ENCODE measurements at regions not wholly inside any gene's neighbourhood (a gene's known extent, or its start where the extent isn't known, plus 50 kb on each side); places are given as distances from the start of the nearest gene placed in this dataset.
"Not testable (repeated sequence)": the region's sequence is repeated elsewhere in the genome, so short reads cannot be mapped to it uniquely, and the experiment has no call there.

DNA sequence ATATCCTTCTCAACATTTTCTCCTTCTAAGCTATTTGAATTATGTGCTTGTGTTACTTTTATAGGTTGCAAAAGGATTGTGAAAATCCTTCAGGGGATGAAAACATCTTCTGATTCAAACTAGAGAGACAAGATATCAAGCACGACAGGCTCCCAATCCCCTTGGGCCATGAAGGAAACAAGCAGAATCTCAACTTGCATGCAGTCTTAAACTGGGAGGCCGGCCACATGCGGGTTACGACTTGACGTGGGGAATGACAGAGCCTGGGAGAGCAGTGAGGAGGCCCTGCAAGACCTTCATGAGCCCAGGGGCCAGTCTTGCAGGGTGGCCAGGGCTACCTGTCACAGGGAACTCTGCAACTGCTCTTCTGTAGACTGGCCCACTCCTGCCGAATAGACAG is 94.4 kb downstream of the SCN11A start:
- TF ChIP-seq, protein P1, sequence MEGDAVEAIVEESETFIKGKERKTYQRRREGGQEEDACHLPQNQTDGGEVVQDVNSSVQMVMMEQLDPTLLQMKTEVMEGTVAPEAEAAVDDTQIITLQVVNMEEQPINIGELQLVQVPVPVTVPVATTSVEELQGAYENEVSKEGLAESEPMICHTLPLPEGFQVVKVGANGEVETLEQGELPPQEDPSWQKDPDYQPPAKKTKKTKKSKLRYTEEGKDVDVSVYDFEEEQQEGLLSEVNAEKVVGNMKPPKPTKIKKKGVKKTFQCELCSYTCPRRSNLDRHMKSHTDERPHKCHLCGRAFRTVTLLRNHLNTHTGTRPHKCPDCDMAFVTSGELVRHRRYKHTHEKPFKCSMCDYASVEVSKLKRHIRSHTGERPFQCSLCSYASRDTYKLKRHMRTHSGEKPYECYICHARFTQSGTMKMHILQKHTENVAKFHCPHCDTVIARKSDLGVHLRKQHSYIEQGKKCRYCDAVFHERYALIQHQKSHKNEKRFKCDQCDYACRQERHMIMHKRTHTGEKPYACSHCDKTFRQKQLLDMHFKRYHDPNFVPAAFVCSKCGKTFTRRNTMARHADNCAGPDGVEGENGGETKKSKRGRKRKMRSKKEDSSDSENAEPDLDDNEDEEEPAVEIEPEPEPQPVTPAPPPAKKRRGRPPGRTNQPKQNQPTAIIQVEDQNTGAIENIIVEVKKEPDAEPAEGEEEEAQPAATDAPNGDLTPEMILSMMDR (IDR thresholded peaks at IDR 0.05; ENCODE audit: low read depth, low read length) = no peak
- no peak overlapping the region for H3K27ac ChIP-seq
- no peak overlapping the region for H3K4me3 ChIP-seq (ENCODE audit: low read depth, low read length)
- H3K27me3 ChIP-seq (ENCODE audit: insufficient read depth, low read depth, severe bottlenecking) = no peaks in the 10 kb centered on the region
- no peak for DNase-seq
- no peaks in the 10 kb centered on the region for H3K36me3 ChIP-seq
- no peaks in the 10 kb centered on the region for H3K9me3 ChIP-seq (ENCODE audit: severe bottlenecking)

DNA sequence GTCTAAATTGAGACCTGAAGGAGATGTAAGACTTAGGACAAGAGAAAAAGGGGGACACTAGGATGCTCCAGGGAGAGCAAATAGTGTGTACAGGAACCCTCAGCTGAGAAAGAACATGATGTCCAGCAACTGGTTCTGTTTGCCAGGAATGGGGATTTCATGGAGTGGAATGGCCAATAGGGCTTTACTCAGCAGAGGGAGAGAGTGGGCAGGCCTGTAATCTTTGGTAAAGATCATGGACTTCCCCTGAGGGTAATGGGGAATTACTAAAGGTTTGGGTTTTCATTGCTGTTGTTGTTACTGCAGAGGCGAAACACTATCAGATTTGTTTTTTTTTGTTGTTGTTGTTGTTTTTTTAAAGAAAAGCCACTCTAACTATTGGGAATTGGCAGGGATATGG is 99.0 kb downstream of the SCN11A start:
- TF ChIP-seq, protein P1 (IDR thresholded peaks at IDR 0.05; ENCODE audit: low read depth, low read length) = no peak
- H3K9me3 ChIP-seq (ENCODE audit: severe bottlenecking) = no peaks in the 10 kb centered on the region
- no peak overlapping the region for H3K4me3 ChIP-seq (ENCODE audit: low read depth, low read length)
- peaks cover 14% of the 10 kb centered on the region for H3K27me3 ChIP-seq (ENCODE audit: insufficient read depth, low read depth, severe bottlenecking)
- H3K27ac ChIP-seq = no peak overlapping the region
- H3K36me3 ChIP-seq = no peaks in the 10 kb centered on the region
- DNase-seq = no peak

DNA sequence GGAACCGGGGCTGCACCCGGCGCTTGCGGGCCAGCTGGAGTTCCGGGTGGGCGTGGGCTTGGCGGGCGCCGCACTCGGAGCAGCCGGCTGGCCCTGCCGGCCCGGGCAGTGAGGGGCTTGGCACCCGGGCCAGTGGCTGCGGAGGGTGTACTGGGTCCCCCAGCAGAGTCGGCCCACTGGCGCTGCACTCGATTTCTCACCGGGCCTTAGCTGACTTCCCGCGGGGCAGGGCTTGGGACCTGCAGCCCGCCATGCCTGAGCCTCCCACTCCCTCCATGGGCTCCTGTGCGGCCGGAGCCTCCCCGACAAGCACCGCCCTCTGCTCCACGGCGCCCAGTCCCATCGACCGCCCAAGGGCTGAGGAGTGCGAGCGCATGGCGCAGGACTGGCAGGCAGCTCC is 100.6 kb downstream of the SCN11A start:
- H3K27me3 ChIP-seq (ENCODE audit: insufficient read depth, low read depth, severe bottlenecking) = peaks cover 16% of the 10 kb centered on the region
- H3K36me3 ChIP-seq; H3K4me3 ChIP-seq (ENCODE audit: low read depth, low read length); H3K9me3 ChIP-seq (ENCODE audit: severe bottlenecking); H3K27ac ChIP-seq; DNase-seq: not testable (repeated sequence)

DNA sequence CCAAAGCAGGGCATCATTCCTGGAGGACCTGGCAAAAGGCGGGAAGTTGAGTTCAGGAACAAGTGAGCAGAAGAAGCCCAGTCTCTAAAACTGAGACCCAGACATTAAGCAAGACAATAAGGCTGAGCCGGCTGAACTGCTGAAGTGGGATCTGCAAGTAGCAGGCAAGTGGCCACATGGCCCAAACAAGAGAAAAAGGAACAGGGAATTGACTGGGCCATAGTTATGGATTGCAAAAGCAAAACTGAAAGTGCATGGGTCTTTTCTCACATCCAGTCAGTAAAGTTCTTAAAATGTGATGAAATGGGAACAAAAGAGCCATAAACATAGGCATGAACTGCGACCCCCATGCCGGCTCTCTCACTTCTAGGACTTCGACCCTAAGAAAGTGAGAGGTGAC is 101.2 kb downstream of the SCN11A start:
- Histone ChIP-seq H3K36me3 (no peaks in the 10 kb centered on the region), H3K27ac (no peak overlapping the region), H3K9me3 (ENCODE audit: severe bottlenecking) (no peaks in the 10 kb centered on the region), H3K27me3 (ENCODE audit: insufficient read depth, low read depth, severe bottlenecking) (peaks cover 16% of the 10 kb centered on the region), H3K4me3 (ENCODE audit: low read depth, low read length) (no peak overlapping the region)
- TF ChIP-seq, protein P1 (IDR thresholded peaks at IDR 0.05; ENCODE audit: low read depth, low read length) = no peak
- no peak for DNase-seq

DNA sequence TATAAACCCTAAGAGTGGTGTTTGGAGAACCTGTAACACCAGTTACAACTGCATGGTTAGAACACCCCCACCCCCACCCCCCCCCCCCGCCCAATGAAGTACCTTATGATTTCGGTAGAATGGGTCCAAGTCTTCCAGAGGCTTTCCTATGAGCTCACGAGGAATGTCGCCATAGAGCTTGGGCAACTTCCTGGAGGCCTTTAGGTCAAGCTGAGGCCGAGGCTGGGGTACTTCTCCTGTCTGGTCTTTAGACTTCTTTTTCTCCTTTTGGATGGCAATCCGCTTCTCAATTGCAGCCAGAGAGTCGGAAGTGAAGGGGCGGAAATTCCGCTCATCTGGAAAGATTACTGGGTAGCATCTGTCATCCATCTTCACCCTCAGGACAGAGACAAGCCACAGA is 101.8 kb downstream of the SCN11A start:
- no peak for DNase-seq

DNA sequence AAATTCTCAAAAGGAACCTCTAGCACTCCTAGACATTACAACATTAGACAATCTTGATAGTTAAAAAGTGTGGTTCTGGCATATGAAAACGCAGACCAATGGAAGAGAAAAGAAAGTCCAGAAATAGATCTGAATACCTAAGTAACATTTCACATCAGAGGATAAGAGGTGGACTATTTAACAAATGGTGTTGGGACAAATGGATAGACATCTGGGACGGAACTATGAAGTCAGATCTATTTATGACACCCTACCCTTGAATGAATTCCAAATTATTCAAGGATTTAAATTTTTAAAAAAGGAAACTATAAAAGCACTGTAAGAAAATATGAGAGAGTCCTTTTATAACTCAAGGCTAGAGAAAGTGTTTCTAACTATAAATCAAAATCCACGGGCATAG is 111.3 kb downstream of the SCN11A start:
- Histone ChIP-seq H3K27me3 (ENCODE audit: insufficient read depth, low read depth, severe bottlenecking) (no peaks in the 10 kb centered on the region), H3K4me3 (ENCODE audit: low read depth, low read length) (no peak overlapping the region), H3K9me3 (ENCODE audit: severe bottlenecking) (peaks cover 3% of the 10 kb centered on the region), H3K27ac (no peak overlapping the region), H3K36me3 (no peaks in the 10 kb centered on the region)
- TF ChIP-seq, protein P1 (IDR thresholded peaks at IDR 0.05; ENCODE audit: low read depth, low read length) = no peak
- DNase-seq = no peak

More for the DNA sequence above, 101.8 kb downstream of the SCN11A start:
- TF ChIP-seq, protein P1 (IDR thresholded peaks at IDR 0.05; ENCODE audit: low read depth, low read length) = no peak
- no peak overlapping the region for H3K27ac ChIP-seq
- H3K4me3 ChIP-seq (ENCODE audit: low read depth, low read length) = no peak overlapping the region
- H3K9me3 ChIP-seq (ENCODE audit: severe bottlenecking) = no peaks in the 10 kb centered on the region
- H3K27me3 ChIP-seq (ENCODE audit: insufficient read depth, low read depth, severe bottlenecking) = peaks cover 16% of the 10 kb centered on the region
- no peaks in the 10 kb centered on the region for H3K36me3 ChIP-seq
